T47D (cell line): ENCODE measurements at regions not wholly inside any gene's neighbourhood (a gene's known extent, or its start where the extent isn't known, plus 50 kb on each side); places are given as distances from the start of the nearest gene placed in this dataset.

ENCODE experiments used
- DNase-seq, 2 experiments: peaks; one replicate each; pipeline versions ENCODE4 v3.0.0 to v3.0.0-alpha.2; 2011 to 2012; ENCODE audit warnings: low read depth in 1 of 2, low spot score in 1 of 2
- JUND ChIP-seq: IDR thresholded peaks from 2 replicates; pipeline ENCODE4 v1.6.1; 2012; ENCODE audit warnings: low read depth
- in situ Hi-C: cut with HindIII; loops from 2 replicates; pipeline ENCODE4 v1.10.0; 2016; ENCODE audit warnings: low sequenced_read_pairs, low pct_unique_long_range_greater_than_20kb

- in situ Hi-C loops: no loop called here
- DNase-seq: no peak
- no peak for TF ChIP-seq JUND
These were observed 233.8 kb downstream of the RHOU start for GRCh38 chr1:228968891-228969606.

- in situ Hi-C loops: no loop called here
- DNase-seq: no peak
- no peak for TF ChIP-seq JUND
These were observed 234.9 kb downstream of the RHOU start for GRCh38 chr1:228969953-228970800.

GRCh38 chr1:228972576-228972975 is 237.3 kb downstream of the RHOU start:
- no peak for DNase-seq
- in situ Hi-C loops: no loop called here
- no peak for TF ChIP-seq JUND

GRCh38 chr1:228974273-228974672 is 239.0 kb downstream of the RHOU start:
- no peak for DNase-seq
- in situ Hi-C loops: no loop called here
- no peak for TF ChIP-seq JUND

- in situ Hi-C loops: no loop called here
- no peak for TF ChIP-seq JUND
- DNase-seq: no peak
These were observed 240.1 kb downstream of the RHOU start for GRCh38 chr1:228975238-228975907.

- no peak for TF ChIP-seq JUND
- DNase-seq: no peak
- in situ Hi-C loops: no loop called here
These were observed 241.0 kb downstream of the RHOU start for GRCh38 chr1:228976316-228976715.

- in situ Hi-C loops: no loop called here
- no peak for TF ChIP-seq JUND
These were observed 242.0 kb downstream of the RHOU start for GRCh38 chr1:228977307-228977706.

GRCh38 chr1:228977741-228978140 is 242.5 kb downstream of the RHOU start:
- in situ Hi-C loops: no loop called here
- DNase-seq: no peak
- no peak for TF ChIP-seq JUND

More at GRCh38 chr1:228977307-228977706, 242.0 kb downstream of the RHOU start:
- no peak for DNase-seq

- in situ Hi-C loops: no loop called here
- peak; percentile 39 for DNase-seq
- no peak for TF ChIP-seq JUND
These were observed 243.4 kb downstream of the RHOU start for GRCh38 chr1:228978484-228979324.

- DNase-seq: no peak
- in situ Hi-C loops: no loop called here
- no peak for TF ChIP-seq JUND
These were observed 244.0 kb downstream of the RHOU start for GRCh38 chr1:228979325-228979699.

- no peak for DNase-seq
- in situ Hi-C loops: no loop called here
- TF ChIP-seq JUND: no peak
These were observed 244.5 kb downstream of the RHOU start for GRCh38 chr1:228979774-228980173.
